Bronchial epithelial cell (primary cell): ENCODE measurements at regions not wholly inside any gene's neighbourhood (a gene's known extent, or its start where the extent isn't known, plus 50 kb on each side); places are given as distances from the start of the nearest gene placed in this dataset.

Experiments used
- DNase-seq: peaks from one replicate; pipeline ENCODE4 v3.0.0-alpha.2; 2010; ENCODE audit warnings: low read depth
- FAIRE-seq: peaks from 2 replicates; lab custom pipeline; 2011; peaks lifted over from hg19 to GRCh38; lab: Jason Lieb, UNC
- H3K27me3 ChIP-seq: 2 replicates; pipeline ENCODE4 v1.5.1; 2011; ENCODE audit warnings: low read length; ENCODE audit not compliant: control insufficient read depth, insufficient read depth
- H3K36me3 ChIP-seq: 2 replicates; pipeline ENCODE4 v1.5.1; 2011; ENCODE audit warnings: low read length; ENCODE audit not compliant: control insufficient read depth, insufficient read depth
- H3K4me3 ChIP-seq: 2 replicates; pipeline ENCODE4 v1.5.1; 2011; ENCODE audit warnings: mild to moderate bottlenecking, low read depth, low read length, control low read depth
- TF ChIP-seq, protein P1 (sequence below): IDR thresholded peaks from 2 replicates; pipeline ENCODE4 v1.5.1; 2011; ENCODE audit warnings: mild to moderate bottlenecking, moderate library complexity, low read length, control low read depth, inconsistent platforms; ENCODE audit not compliant: insufficient read depth, severe bottlenecking

DNA sequence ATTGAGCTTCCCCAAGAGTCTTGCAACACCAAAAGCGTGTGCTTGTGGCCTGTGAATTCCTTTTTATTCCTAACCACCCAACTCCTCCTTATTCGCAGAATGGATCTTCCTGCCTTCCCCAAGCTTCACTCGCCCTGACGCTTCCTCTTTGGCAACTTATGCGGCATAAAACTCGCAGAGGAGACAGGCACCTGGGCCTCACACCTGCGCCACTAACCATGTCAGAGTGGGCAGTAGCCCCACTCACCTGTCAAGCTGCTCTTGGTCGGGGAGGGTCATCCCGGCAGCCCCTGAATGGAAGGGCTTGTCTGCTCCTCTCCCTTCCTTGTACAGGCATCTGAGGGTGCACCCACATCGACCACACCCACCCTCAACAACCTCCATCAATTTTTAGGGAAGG lies 106.9 kb upstream of the GPC1 start:
- Histone ChIP-seq H3K27me3 (no peaks in the 10 kb centered on the region), H3K36me3 (no peaks in the 10 kb centered on the region), H3K4me3 (no peak overlapping the region)
- TF ChIP-seq, protein P1, sequence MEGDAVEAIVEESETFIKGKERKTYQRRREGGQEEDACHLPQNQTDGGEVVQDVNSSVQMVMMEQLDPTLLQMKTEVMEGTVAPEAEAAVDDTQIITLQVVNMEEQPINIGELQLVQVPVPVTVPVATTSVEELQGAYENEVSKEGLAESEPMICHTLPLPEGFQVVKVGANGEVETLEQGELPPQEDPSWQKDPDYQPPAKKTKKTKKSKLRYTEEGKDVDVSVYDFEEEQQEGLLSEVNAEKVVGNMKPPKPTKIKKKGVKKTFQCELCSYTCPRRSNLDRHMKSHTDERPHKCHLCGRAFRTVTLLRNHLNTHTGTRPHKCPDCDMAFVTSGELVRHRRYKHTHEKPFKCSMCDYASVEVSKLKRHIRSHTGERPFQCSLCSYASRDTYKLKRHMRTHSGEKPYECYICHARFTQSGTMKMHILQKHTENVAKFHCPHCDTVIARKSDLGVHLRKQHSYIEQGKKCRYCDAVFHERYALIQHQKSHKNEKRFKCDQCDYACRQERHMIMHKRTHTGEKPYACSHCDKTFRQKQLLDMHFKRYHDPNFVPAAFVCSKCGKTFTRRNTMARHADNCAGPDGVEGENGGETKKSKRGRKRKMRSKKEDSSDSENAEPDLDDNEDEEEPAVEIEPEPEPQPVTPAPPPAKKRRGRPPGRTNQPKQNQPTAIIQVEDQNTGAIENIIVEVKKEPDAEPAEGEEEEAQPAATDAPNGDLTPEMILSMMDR: no peak
- no peak for FAIRE-seq
- no peak for DNase-seq

DNA sequence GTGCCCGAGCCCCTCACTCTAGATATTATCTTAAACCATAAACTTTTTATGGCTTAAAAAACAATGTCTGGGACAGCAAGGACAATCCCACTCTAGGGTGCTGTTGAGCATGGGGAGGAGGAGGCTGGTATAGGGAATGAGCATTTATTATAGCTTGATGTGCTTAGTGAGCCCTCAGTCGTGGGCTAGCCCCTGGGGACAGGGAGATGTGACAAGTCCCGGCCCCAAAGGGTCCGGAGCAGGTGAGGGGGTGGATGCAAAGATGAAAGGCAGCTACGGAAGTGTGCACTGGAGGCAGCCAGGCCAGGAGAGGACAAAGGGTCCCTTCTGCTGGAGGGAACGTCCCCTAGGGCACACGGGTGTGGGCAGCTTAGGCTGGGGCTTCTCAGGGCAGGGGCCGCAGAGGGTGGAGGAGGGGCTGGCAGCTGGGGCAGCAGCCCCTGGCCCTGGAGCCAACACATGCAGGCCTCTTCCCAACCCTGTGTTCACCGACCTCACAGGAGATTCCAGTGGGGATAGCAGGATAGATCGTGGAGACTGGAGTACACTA lies 106.3 kb upstream of the GPC1 start:
- DNase-seq (no peak), FAIRE-seq (no peak)
- H3K27me3 ChIP-seq: no peaks in the 10 kb centered on the region
- no peaks in the 10 kb centered on the region for H3K36me3 ChIP-seq
- H3K4me3 ChIP-seq: no peak overlapping the region
- TF ChIP-seq, protein P1: no peak

DNA sequence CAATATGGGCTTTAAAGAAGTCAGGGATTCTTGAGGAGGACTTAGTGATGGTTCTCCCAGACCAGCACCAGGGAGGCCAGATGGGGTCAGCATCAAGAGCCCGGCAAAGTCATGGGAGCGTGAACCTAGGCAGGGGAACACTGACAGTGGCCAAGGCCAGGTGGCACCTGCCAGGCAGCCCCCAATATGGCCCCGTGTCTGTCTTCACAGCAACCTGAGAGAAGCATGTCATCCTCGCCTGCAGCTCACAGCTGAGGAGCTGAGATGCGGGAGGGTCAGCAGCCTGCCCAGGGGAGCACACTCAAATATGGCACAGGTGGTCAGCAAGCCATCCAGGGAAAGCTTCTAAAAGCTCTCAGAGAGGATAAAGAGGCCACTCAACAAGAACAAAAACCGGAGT lies 105.7 kb upstream of the GPC1 start:
- TF ChIP-seq, protein P1: no peak
- no peaks in the 10 kb centered on the region for H3K36me3 ChIP-seq
- no peak for FAIRE-seq
- no peaks in the 10 kb centered on the region for H3K27me3 ChIP-seq
- H3K4me3 ChIP-seq: no peak overlapping the region
- DNase-seq: no peak

DNA sequence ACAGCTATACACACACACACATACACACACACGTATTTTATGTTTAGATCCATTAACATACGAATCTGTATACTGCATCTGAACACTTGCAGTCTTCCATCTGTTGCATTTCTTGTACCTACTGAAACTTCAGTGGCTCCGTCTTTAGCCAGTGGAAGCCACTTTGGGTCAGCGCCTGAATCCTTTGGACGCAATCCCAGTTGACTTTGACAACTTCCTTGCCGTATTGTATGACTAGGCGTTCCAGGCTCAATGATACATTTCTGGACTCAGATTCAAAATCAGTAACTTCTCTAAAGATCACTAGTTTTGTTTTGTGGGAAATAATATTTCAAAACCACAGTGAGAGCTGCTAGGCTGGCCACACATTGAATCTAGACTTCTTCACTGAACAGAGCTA lies 101.5 kb upstream of the GPC1 start:
- Histone ChIP-seq H3K4me3 (no peak overlapping the region), H3K36me3 (no peaks in the 10 kb centered on the region), H3K27me3 (peaks cover 3% of the 10 kb centered on the region)
- no peak for DNase-seq
- FAIRE-seq: no peak
- TF ChIP-seq, protein P1: no peak

DNA sequence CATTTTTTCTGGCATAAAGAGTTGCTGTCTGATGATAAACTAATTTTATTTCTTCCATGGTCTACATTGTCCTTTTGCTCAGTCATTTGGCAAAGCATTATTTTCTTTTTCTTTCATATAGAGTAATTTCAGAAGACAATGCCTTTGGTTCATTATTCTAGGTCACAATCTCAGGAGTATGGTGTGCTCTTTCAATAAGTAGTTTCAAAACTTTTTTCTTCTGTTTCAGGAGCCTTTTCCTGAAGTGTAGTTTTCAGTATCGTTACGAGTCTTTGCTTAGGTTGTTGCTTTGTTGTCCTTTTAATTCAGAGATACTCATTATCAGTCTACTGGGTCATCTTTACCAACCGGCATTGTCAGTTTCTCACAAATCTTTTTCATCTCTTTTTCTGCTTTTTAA lies 100.4 kb upstream of the GPC1 start:
- TF ChIP-seq, protein P1: no peak
- no peaks in the 10 kb centered on the region for H3K36me3 ChIP-seq
- peaks cover 3% of the 10 kb centered on the region for H3K27me3 ChIP-seq
- no peak overlapping the region for H3K4me3 ChIP-seq
- FAIRE-seq (no peak), DNase-seq (no peak)

DNA sequence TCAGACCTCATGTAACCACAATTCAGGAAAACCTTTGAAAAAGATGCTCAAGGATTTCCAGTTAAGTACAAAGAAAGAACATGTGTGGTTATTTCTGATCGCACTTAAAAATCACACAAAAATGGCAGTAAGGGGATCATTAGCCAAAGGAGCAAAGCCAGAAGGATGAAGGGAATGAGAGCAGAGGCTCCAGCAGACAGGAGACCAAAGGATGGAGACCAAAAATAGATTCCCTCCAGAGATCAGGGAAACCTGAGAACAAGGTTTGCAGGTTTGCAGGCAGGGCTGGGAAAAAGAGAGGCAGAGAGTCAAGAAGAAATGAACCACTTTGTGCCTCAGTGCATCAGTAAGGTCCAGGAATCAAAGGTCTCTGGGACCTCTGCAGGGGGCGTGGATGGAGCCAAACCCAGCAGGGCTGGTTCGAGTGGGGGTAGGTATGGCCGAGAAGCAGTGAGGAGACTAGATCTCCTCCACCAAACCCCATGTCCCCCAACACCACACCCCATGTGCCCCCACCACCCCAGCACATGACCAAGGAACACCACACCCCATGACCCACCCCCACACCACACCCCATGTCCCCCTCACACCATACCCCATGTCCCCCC lies 98.5 kb upstream of the GPC1 start:
- FAIRE-seq (no peak), DNase-seq (no peak)
- Histone ChIP-seq H3K27me3 (peaks cover 3% of the 10 kb centered on the region), H3K36me3 (no peaks in the 10 kb centered on the region), H3K4me3 (no peak overlapping the region)
- TF ChIP-seq, protein P1: no peak
